ENCODE measurements at regions not wholly inside any gene's neighbourhood (a gene's known extent, or its start where the extent isn't known, plus 50 kb on each side); places are given as distances from the start of the nearest gene placed in this dataset.
A peak's percentile ranks its signal among the peaks of the same experiment; 100 is the strongest.

DNA sequence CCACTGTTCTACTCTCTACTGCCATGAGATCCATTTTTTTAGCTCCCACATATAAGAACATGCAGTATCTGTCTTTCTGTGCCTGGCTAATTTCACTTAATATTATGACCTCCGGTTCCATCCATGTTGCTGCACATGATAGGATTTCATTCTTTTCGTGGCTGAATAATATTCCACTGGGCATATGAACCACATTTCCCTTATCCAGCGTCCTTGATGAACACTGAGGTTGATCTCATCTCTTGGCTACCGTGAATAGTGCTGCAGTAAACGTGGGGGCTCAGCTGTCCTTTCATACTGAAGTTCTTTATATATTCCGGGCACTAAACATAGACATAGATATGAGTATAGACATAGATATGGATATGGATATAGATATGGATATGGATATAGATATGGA, 109.3 kb upstream of the TNRC6C start:
- DNase-seq, result no peak

DNA sequence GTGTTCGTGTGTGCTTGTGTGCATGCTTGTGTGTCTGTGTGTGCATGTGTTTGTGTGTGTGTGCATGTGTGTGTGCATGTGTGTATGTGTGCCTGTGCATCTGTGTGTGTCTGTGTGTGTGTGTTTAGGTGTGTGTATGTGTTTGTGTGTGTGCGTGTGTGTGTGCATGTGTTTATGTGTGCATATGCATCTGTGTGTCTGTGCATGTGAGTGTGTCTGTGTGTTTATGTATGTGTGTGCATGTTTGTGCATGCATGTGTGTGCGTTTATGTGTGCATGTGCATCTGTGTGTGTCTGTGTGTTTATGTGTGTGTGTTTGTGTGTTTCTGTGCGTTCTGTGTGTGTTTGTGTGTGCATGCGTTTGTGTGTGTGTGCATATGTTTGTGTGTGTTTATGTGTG, 106.6 kb upstream of the TNRC6C start:
- DNase-seq, result no peak

DNA sequence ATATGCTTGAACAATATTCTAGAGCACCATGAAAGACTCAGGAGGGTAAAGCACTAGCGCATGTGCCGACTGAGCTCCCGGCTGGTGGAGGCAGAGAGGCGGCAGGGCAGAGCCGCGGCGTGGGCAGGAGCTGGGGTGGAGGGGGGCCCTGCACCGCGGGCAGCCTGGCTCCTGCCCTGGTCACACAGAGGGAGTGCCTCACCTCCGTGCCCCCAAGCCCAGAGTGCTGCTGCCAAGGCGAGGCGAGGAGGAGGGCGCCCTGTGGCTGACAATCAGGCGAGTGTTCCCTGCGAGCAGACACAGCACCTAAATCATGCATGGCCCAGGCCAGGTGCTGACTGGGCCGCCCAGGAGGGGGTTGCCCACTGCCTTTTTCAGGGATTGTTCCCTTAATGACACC, 105.8 kb upstream of the TNRC6C start:
- DNase-seq, result no peak

DNA sequence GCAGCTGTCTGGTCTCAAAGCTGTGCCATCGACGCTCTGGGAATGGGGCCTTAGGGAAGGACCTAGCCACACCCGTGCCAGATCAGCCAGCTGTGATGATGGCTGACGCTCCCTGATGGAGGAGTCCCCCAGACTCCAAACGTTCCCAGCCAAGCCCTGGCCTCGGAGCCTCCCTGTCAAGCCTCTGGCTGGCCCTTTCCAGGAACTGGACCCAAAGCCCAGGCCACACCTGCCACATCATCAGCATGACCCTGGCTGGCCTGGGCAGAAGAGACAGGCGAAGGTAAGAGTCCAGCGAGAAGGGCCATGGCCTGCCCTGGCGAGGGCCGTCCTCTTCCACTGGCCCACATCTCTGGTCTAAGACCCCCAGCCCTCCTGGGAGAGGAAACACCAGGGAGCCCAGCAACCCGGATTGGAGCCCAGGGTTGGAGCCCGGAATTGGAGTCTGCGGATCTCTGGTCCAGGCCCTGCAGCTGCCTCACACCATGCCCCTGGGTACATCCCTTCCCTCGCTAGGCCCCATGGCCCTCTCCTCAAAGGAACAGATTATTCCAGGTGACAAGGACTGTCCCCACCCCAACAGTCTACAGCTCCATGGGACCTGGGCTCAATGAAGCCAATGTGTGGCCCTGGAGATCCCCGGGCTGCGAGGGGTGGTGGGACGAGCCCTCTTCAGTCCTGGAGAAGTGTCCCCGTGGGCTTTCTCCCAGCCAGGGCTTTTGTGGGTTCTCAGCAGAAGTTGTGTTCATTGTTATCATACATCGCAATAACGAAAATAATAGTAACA, 105.1 kb upstream of the TNRC6C start:
- no peak for DNase-seq

DNA sequence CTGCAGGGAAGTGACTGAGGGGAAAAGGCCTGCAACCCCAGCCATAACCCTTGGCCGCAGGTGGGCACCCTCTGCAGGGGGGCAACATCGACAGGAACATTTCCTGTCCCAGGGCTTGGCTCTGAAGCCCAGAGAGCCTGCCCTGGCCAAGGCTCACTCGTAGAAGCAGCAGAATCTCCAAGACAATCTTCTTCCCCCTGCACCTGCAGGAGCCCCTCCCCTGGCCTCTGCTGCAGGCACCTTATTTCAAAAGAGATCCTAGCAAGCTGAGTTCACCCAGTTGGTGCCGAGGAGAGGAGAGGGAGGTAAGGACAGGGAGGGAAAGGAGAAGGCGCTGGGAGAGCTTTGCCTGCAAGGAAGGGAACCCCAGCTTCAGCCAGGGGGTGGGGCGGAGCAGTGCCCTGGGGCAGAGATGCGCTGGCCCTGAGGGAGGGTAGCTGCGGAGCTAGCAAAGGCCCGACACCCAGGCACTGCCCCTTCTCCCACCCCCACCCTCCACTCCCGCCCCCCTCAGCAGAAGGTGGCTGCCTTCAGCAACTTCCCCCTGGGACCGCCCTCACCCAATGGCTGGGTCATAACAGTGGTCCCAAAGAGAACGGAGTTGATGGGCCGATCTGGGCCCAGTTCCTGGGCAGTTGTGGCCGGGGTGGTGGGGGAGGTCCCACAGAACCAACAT, 104.3 kb upstream of the TNRC6C start:
- no peak for DNase-seq

DNA sequence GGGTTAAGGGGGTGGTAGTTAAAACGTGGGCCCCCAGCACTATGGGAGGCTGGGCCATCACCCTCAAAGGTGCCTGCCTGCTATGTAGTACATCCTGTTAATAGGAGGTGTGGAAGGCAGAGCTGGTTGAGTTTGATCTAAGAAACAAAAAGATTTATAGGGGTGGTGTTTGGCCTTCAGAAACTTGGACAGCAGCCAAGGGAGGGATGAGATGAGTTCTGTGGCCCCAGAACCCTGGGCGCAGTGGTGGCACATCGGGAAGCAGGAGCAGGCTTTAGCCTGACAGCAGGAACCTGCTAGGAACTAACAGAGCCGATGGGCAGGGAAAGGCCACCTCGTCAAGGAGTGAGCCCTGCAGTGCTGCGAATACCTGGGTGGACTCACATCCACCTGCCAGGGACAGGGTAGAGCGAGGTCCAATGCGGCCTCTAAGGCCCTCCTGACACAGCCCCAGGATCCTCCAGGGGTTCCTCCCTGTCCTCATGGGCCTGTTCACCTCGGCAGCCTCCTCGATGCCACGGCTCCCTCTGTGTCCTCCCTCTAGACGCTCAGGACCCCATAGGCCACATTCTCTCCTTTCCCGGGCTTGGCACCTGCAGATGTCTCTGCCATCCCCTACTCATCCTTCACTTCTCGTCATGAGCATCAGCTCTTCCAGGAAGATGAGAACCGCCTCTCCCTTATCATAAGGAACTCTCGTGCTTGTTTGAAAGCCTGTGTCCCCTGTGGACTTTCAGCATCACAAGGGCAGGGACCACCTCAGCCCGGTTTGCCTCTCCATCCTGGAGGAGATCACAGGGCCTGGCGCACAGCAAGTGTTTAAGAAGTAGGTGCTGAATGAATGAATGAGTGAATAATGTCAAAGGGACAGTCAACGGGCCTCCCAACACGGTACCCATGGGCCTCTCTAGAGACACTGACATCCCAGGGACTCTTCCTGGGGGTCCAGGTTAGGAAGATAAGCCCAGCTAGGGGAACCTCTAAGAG, 103.5 kb upstream of the TNRC6C start:
- DNase-seq, result no peak

DNA sequence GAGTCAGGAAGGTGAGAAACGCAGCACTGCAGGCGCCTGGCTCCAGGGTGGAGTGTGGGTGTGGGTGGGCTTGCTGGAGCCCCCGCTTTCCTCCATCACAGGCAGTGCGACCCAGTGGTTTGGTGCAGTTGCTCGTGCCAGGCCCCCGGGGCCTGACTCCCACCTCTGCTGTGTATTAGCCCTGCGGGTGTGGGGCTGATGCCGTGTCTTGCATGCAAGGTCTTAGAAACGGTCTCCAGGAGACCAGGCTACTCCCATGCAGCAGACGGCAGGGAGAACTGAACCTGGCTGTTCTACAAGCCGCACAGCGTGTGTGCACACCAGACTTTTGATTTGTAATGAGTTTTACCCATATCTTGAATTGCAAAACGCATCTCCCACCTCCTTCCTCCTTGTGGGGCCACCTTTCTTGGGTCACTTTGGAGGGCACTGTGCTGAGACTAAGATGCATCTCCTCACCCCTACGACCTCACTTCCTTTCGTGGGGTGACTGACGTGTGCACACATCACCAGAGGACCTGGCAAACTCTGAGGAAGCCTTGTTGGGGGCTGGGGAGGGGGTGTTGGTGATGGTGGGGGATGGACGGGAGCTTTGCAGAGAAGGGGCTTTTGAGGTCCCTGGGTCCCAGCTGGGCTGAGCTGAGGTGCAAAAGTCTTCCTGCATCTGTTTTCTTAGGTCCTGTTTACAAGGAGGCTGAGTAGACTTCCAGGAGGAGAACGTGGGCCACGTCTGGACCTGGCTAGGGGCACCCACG, 101.8 kb upstream of the TNRC6C start:
- DNase-seq, result no peak

DNA sequence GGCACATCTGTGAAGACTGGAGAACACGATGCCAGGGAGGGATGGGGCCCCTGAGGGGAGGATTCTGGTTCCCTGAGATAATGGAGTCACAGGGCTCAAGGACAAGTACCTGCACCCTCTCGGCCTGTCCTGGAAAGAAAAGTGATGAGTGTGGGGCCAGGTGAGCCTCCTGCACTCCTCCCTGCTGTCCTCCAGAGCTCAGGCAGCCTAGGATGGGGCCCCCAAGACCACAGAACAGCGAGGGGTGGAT, 101.3 kb upstream of the TNRC6C start:
- no peak for DNase-seq

DNA sequence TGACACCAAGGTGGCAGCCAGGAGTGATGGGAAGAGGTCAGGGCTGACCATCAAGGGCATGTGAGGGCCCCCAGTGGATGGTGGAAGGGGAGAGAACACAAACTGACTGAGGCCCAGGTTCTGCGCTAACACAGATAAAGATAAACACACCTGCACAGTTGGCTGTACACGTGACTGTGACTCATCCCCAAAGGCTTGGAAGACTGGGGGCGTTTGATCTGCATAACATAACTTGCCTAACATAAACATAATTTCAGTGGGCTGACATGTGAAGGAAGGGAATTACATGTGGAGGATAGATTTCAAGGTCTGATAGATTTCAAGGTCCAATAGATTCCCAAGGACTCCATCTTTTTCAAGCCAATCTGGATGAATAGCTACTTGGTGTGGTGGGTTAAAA, 100.9 kb upstream of the TNRC6C start:
- no peak for DNase-seq

DNA sequence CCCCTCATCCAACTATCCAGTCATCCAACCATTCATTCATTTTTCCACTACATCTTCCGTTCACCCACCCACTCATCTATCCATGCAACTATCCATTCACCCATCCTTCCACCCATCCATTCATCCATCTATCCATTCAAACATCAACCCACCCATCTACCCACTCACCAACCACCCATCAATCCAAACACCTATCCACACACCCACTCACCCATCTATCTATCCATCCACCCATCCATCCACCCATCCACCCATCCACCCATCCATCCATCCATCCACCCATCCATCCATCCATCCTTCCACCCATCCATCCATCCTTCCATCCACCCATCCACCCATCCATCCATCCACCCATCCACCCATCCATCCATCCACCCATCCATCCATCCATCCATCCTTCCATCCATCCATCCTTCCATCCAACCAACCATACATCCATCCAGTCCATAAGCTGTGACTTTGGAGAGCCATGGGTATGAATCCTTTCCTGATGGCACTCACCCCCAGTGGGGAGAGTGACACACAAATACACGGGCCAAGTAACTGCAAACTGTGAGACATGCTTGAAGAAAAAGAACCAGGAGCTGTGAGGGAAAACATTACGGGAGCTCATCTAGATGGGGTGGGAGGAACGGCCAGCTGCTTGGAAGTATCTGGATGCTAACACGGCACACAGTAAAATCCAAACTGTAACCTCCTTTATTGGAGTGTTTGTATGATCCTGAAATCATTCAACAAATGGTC, 100.0 kb upstream of the TNRC6C start:
- DNase-seq, result no peak

DNA sequence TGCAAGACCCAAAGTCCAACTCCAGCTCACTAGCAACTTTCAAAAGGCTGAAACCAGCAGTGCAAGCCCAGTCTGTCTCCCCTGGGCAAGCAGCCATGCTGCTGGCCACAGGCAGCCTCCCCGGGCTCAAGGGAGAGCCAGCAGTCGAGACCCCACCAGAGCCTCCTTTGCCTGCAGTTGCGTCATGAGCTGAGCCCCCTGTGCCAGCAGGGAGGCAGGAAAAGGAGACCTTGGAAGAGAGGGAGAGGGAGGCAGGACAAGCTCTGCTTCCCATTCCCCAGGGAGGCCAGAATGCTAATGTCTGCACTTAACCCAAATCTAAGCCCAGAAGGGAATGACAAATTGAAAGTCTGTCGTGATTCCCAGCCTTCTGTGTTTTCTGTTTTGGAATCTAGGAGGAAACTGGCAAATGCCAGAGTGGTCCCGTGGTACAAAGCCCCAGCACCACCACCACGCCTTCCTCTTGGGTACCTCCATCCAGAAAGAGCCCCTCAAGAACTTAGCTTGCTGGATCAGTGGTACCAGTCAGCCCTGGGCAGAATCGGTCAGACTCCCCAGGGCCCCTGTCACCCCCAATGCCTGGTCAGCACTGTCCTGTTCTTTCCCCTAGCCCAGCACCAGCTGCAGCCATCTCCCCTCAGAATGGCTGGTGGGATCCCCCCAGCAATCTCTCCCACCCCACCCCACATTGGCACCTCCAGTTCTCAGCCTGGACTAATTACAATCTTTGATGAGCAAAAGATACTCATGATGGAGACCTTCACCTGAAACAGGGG, 99.3 kb upstream of the TNRC6C start:
- DNase-seq, result no peak

DNA sequence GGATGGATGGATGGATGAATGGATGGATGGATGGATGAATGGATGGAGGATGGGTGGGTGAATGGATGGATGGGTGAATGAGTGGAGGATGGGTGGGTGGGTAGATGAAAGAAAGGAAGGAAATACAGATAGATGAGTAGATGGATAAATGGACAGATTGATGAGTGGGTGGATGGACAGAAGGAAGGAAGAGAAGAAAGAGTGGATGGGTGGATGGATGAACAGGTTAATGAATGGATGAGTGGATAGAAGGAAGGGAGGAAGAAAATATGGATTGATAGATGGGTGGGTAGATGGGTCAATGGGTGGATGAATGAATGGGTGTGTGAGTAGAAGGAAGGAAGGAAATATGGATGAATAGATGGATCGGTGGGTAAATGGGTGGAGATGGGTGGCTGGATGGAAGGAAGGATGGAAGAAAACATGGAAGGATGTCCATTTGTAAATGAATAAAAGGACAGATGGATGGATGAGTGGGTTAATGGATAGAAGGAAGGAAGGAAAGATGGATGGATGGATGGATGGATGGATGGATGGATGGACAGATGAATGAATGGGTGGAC, 97.3 kb upstream of the TNRC6C start:
- DNase-seq, result no peak

DNA sequence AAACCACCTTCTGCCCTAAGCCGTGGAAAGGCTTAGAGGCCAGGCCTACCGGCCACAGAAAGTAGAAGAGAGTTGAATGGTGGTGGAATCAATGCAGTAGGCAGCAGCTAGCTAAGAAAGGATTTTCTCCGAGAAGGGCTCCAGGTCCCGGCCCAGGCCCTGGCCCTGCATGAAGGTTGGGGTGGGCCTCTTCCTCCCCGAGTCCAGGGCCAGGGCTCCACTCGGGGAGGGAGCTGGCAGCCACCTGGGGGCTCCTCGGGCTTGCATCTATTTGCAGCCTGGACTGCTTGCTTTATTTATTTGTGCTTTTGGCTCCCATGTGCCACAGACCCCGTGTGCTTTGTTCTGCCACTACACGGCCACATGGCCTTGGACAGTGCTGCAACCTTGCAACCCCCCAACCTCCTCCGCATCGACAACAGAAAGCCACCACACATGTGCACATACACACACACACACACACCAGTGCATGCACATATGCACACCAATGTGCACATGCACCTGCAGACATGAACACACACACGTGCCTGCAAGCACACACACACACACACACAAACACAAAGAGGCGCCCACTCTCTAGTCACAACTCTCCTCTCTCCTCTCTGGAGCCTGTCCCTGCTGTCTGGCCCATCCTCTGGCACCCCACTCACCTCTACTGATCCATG, 96.4 kb upstream of the TNRC6C start:
- DNase-seq, result no peak

DNA sequence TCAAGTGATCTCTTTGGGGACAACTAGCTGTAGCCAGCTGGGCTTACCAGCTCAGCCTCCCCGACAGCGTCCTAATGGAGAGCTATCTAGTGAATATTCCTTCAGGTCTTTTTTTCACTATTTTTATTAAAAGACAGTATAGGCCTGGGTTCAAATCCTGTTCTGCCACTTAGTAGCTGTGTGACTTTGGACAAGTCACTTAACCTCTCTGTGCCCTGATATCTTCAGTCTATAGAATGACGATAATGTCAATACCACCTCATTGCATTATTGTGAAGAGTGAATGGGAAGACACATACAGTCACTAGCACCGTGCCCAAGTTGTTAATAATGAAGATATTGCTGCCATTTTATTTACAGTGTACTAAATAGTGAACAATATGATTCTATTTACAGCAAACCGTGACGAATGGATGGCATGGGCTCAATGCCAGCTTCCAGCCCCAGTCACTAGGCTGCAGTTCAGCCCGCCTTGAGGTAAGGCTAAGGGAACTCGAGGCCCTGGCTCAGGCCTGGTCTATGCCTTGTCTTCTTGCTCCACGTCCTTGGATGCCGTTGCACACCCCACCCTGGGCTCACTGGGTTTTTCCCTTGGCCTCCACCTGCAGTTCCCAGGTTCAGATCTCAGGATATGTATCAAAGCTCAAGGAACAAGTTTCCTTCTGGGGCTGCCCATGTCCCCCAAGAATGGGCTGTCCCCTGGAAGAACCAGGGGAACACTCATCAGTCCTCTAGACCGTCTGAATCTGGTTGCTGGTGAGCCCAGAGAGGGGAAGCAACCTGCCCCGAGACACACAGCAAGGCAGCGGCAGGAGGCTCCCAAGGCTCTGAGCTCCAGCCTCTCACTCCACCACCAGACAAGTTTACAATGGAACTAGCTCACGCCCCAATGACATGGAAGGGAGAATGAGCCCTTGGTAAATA, 95.4 kb upstream of the TNRC6C start:
- DNase-seq, result no peak

DNA sequence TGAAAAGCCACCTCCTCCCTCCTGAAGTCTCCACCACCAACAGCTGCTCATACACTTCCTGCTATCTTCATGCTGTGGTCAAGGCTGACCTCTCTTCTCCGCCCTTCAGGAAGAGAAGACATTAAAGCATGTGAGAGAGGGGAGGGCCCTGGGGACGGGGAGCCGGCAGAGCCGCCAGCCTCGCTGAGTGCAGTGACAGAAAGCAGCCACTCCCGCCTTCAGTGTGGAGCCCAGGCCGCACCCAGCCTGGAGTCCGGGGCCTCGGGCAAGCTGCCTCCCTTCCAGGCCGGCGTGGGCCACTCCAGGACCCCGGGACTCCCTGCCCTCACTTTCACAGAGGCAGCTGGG, 94.7 kb upstream of the TNRC6C start:
- peak; percentile 56 for DNase-seq

DNA sequence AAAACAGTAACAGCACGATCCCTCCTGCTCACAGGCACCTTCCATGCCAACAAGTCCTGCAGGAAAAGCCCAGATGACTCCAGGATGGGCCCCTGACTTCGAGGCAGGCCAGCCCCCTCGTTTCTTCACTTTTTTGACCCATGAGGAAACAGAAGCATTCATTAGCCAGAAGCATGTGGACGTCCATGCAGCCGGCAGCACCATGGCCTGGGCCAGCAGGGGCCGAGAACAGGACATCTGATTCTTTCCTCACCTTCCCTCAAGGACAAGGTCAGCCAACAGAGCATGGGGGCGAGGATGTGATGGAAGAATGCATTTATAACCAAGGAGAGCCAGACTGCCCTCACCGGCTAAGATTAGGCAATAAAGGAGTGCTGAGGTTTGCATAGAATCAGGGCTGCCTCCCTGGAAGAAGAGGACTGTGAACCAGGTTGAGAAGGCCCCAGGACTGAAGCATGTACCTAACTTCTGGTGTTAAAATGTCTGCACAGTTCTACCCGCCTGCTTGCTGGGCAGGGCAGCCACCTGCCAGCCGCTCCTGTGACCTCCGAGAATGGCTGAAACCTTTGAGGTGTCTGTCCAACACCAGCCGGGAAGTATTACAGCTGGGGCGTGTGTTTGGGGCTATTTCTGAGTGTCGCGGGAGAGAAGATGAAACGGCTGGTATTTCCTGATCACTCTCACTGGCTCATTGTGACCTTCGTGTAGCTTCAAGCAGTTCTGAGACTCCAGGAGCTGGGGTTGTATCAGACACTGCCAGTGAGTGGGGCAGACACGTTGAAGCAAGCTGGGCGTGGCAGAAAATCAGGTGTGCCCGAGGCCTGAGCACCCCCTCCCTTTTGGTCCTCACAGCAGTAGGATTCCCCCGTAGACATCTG, 94.0 kb upstream of the TNRC6C start:
- DNase-seq, result no peak

DNA sequence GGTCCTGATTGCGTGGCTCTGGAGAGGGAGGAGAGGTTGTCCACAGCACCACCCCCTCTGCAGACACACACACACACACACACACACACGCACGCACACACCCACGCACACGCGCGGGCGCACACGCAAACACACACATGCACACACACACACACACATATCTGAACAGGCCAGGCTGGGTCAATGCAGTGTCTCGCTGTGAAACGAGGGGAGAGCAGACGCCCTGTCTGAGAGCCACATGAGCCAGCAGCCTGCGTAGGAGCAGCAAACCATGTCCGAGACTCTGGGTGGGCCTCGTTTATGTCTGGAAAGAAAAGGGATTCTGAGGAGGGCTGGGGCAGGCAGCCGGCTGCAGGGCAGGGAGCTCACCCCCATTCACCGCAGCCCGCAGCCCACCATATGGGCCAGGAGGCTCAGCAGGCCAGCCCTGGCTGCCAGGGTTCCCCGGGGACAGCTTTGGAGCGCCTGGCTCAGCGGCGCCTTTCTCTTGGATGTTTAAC, 93.3 kb upstream of the TNRC6C start:
- no peak for DNase-seq

DNA sequence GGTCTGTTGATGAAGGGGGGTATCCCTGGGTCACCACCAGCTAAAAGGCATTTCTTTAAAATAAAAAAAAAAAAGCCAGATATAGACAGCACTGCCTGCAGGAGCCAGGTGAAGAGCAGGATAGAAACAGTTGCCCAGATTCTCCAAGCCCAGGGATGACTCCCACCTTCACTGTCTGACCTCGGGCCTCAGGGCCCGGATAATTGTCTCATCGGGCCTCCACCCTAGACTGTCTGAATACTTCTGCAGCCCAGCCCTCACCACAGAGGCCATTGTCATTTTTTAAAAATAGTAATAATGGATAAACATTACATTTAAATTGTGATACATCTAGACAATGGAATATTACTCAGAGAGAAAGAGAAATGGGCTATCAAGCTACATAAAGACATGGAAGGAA, 92.8 kb upstream of the TNRC6C start:
- DNase-seq, result no peak
